ENCODE measurements at regions not wholly inside any gene's neighbourhood (a gene's known extent, or its start where the extent isn't known, plus 50 kb on each side); places are given as distances from the start of the nearest gene placed in this dataset.

GRCh38 chr14:104387022-104388010 lies 192.2 kb upstream of the C14orf180 start:
- no peak for TF ChIP-seq GATA3 (IDR thresholded peaks at IDR 0.05; ENCODE audit: low read depth, low read length)
- no peak for TF ChIP-seq GATA2 (IDR thresholded peaks at IDR 0.05; ENCODE audit: low read depth, low read length)
